Endothelial cell of umbilical vein (primary cell): ENCODE measurements at regions not wholly inside any gene's neighbourhood (a gene's known extent, or its start where the extent isn't known, plus 50 kb on each side); places are given as distances from the start of the nearest gene placed in this dataset.

ENCODE experiments used
- EZH2 ChIP-seq: IDR thresholded peaks from 2 replicates; pipeline ENCODE4 v1.6.1; 2012; ENCODE audit warnings: borderline replicate concordance, low read depth, mild to moderate bottlenecking, moderate library complexity, low read length, inconsistent platforms; ENCODE audit not compliant: severe bottlenecking
- MYC ChIP-seq: IDR thresholded peaks from one replicate; pipeline ENCODE4 v1.6.1; 2011; ENCODE audit warnings: mild to moderate bottlenecking, low read depth, low read length
- TF ChIP-seq, protein P1 (sequence below), 2 donors: IDR thresholded peaks; 1 replicate in 1 of 2; 2 replicates in 1 of 2; pipeline ENCODE4 v1.5.1; 2011; ENCODE audit warnings: low read length in 2 of 2, mild to moderate bottlenecking in 2 of 2, moderate library complexity in 2 of 2, control low read depth in 1 of 2, inconsistent platforms in 1 of 2, low read depth in 1 of 2; ENCODE audit not compliant: insufficient read depth in 1 of 2; ENCODE audit errors: extremely low read depth in 1 of 2

DNA sequence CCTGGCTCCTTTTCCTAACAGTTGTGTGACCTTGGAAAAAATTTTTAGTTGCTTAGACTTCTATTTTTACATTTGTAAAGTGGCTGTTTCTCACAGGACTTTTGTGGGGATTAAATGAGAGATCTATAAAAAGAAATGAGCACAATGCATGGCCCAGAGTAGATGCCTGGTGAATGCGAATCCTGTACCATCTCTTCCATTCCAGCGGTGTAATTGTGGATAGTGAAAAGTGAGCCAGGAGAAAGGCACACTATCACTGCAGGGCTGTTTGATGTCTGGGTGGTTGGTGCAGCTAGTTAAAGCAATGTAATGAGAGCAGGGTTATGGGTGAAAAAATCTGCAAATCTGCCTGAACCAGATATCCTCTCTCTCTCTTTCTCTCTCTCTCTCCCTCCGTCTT, 347.5 kb upstream of the CITED2 start:
- TF ChIP-seq MYC (no peak), EZH2 (no peak)
- TF ChIP-seq, protein P1, sequence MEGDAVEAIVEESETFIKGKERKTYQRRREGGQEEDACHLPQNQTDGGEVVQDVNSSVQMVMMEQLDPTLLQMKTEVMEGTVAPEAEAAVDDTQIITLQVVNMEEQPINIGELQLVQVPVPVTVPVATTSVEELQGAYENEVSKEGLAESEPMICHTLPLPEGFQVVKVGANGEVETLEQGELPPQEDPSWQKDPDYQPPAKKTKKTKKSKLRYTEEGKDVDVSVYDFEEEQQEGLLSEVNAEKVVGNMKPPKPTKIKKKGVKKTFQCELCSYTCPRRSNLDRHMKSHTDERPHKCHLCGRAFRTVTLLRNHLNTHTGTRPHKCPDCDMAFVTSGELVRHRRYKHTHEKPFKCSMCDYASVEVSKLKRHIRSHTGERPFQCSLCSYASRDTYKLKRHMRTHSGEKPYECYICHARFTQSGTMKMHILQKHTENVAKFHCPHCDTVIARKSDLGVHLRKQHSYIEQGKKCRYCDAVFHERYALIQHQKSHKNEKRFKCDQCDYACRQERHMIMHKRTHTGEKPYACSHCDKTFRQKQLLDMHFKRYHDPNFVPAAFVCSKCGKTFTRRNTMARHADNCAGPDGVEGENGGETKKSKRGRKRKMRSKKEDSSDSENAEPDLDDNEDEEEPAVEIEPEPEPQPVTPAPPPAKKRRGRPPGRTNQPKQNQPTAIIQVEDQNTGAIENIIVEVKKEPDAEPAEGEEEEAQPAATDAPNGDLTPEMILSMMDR (IDR thresholded peaks at IDR 0.05; ENCODE audit: extremely low read depth in 1 of 2, insufficient read depth in 1 of 2, low read depth in 1 of 2, low read length in 2 of 2): no peak
